PC-9 (cell line): ENCODE measurements at regions not wholly inside any gene's neighbourhood (a gene's known extent, or its start where the extent isn't known, plus 50 kb on each side); places are given as distances from the start of the nearest gene placed in this dataset.

Experiments
- CTCF ChIP-seq: fragments of 200-600 bp; sonication (generic); conservative IDR thresholded peaks from 2 replicates; pipeline ENCODE4 v1.6.1; 2017; ENCODE audit warnings: mixed run types, antibody characterized with exemption, mild to moderate bottlenecking, moderate library complexity
- EZH2 ChIP-seq: fragments of 200-600 bp; sonication (generic); IDR thresholded peaks from 2 replicates; pipeline ENCODE4 v1.8.0; 2017; ENCODE audit warnings: antibody characterized with exemption, low read depth

GRCh38 chr5:27608992-27609391, 570.6 kb upstream of the CDH9 start:
- TF ChIP-seq CTCF (no peak), EZH2 (no peak)
